Activated naive CD8-positive, alpha-beta T cell (primary cell): ENCODE measurements at regions not wholly inside any gene's neighbourhood (a gene's known extent, or its start where the extent isn't known, plus 50 kb on each side); places are given as distances from the start of the nearest gene placed in this dataset.

Experiments
- H3K27ac Mint-ChIP-seq: one replicate; pipeline ENCODE4 v1.8.0; 2021; ENCODE audit warnings: mixed read lengths
- H3K27me3 Mint-ChIP-seq: one replicate; pipeline ENCODE4 v1.8.0; 2021; ENCODE audit warnings: mixed read lengths
- H3K36me3 Mint-ChIP-seq: one replicate; pipeline ENCODE4 v1.8.0; 2021; ENCODE audit warnings: mixed read lengths
- H3K4me1 Mint-ChIP-seq: one replicate; pipeline ENCODE4 v1.8.0; 2021; ENCODE audit warnings: low read depth, mixed read lengths
- H3K4me3 Mint-ChIP-seq: one replicate; pipeline ENCODE4 v1.8.0; 2021; ENCODE audit warnings: mild to moderate bottlenecking, mixed read lengths
- H3K9me3 Mint-ChIP-seq: one replicate; pipeline ENCODE4 v1.8.0; 2021; ENCODE audit warnings: low read depth, mixed read lengths

DNA sequence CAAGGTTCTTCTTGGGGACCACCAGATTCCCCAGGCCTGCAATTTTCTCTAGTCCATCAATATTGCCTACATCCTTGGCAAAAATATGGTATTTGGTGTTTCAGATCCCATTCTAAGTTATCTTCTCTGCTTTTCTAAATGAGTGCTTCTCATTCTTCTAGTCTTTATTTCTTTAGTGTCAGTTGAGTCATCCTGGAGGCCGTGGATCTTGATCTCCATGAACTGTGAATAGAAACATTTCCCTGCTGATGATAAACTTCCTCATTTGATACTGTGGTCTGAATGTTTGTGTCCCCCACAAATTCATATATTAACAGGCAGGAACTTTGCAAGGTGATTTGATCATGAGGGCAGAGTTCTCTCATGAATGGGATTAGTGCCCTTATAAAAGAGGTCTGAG lies 779.3 kb downstream of the INHBA start:
- no peaks in the 10 kb centered on the region for H3K4me1 Mint-ChIP-seq
- H3K9me3 Mint-ChIP-seq = no peaks in the 10 kb centered on the region
- no peaks in the 10 kb centered on the region for H3K27me3 Mint-ChIP-seq
- no peaks in the 10 kb centered on the region for H3K36me3 Mint-ChIP-seq
- H3K4me3 Mint-ChIP-seq = no peak overlapping the region
- H3K27ac Mint-ChIP-seq = no peak overlapping the region

- no peaks in the 10 kb centered on the region for H3K27me3 Mint-ChIP-seq
- no peak overlapping the region for H3K4me3 Mint-ChIP-seq
- no peak overlapping the region for H3K27ac Mint-ChIP-seq
- no peaks in the 10 kb centered on the region for H3K36me3 Mint-ChIP-seq
- no peaks in the 10 kb centered on the region for H3K9me3 Mint-ChIP-seq
- no peaks in the 10 kb centered on the region for H3K4me1 Mint-ChIP-seq
Observed at GRCh38 chr7:40922316-40922670, 780.6 kb downstream of the INHBA start.

GRCh38 chr7:40921589-40922315 lies 781.1 kb downstream of the INHBA start:
- no peaks in the 10 kb centered on the region for H3K36me3 Mint-ChIP-seq
- H3K27me3 Mint-ChIP-seq = no peaks in the 10 kb centered on the region
- no peaks in the 10 kb centered on the region for H3K4me1 Mint-ChIP-seq
- no peaks in the 10 kb centered on the region for H3K9me3 Mint-ChIP-seq
- H3K27ac Mint-ChIP-seq = no peak overlapping the region
- no peak overlapping the region for H3K4me3 Mint-ChIP-seq

GRCh38 chr7:40918701-40919271 lies 784.0 kb downstream of the SUGCT start:
- Mint-ChIP-seq H3K36me3 (no peaks in the 10 kb centered on the region), H3K27ac (no peak overlapping the region), H3K4me3 (no peak overlapping the region), H3K4me1 (no peaks in the 10 kb centered on the region), H3K27me3 (no peaks in the 10 kb centered on the region), H3K9me3 (no peaks in the 10 kb centered on the region)

GRCh38 chr7:40916813-40917212 lies 782.0 kb downstream of the SUGCT start:
- Mint-ChIP-seq H3K27ac (no peak overlapping the region), H3K27me3 (no peaks in the 10 kb centered on the region)

GRCh38 chr7:40915071-40915470 lies 780.3 kb downstream of the SUGCT start:
- H3K36me3 Mint-ChIP-seq = no peaks in the 10 kb centered on the region
- no peaks in the 10 kb centered on the region for H3K4me1 Mint-ChIP-seq
- no peak overlapping the region for H3K4me3 Mint-ChIP-seq
- H3K9me3 Mint-ChIP-seq = no peaks in the 10 kb centered on the region
- no peaks in the 10 kb centered on the region for H3K27me3 Mint-ChIP-seq
- H3K27ac Mint-ChIP-seq = no peak overlapping the region

More at GRCh38 chr7:40916813-40917212, 782.0 kb downstream of the SUGCT start:
- Mint-ChIP-seq H3K36me3 (no peaks in the 10 kb centered on the region), H3K9me3 (no peaks in the 10 kb centered on the region), H3K4me3 (no peak overlapping the region), H3K4me1 (no peaks in the 10 kb centered on the region)
